ENCODE measurements at regions not wholly inside any gene's neighbourhood (a gene's known extent, or its start where the extent isn't known, plus 50 kb on each side); places are given as distances from the start of the nearest gene placed in this dataset.
"Not testable (repeated sequence)": the region's sequence is repeated elsewhere in the genome, so short reads cannot be mapped to it uniquely, and the experiment has no call there.

DNA sequence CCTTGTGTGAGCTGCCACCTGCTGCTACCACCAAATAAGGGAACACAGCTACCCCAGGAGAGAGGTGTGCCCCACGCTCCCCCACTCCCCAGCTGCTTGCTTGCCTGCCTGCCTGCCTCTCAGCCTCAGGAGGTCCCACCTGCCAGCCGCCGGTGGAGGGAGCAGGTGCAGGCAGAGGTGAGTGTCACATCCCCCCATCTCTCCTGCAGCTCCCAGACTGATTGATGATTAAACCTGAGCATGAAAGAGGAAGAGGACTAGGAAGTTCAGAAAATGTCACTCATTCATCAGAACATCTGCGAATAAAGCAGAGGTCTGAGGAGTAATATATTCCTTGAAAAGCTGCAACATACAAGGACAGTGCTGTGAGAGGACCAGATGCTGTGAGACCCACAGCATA is 58.6 kb upstream of the HIVEP3 start:
- DNase-seq (ENCODE audit: low spot score in 2 of 2) = no peak
- Histone ChIP-seq H3K27me3 (no peaks in the 10 kb centered on the region), H3K36me3 (no peaks in the 10 kb centered on the region), H3K4me3 (no peak overlapping the region), H3K4me1 (no peaks in the 10 kb centered on the region), H3K27ac (no peak overlapping the region), H3K9me3 (no peaks in the 10 kb centered on the region)
- intact Hi-C loops (cut with DNase I) = no loop called here
- TF ChIP-seq, protein P1, sequence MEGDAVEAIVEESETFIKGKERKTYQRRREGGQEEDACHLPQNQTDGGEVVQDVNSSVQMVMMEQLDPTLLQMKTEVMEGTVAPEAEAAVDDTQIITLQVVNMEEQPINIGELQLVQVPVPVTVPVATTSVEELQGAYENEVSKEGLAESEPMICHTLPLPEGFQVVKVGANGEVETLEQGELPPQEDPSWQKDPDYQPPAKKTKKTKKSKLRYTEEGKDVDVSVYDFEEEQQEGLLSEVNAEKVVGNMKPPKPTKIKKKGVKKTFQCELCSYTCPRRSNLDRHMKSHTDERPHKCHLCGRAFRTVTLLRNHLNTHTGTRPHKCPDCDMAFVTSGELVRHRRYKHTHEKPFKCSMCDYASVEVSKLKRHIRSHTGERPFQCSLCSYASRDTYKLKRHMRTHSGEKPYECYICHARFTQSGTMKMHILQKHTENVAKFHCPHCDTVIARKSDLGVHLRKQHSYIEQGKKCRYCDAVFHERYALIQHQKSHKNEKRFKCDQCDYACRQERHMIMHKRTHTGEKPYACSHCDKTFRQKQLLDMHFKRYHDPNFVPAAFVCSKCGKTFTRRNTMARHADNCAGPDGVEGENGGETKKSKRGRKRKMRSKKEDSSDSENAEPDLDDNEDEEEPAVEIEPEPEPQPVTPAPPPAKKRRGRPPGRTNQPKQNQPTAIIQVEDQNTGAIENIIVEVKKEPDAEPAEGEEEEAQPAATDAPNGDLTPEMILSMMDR (IDR thresholded peaks at IDR 0.05) = no peak

DNA sequence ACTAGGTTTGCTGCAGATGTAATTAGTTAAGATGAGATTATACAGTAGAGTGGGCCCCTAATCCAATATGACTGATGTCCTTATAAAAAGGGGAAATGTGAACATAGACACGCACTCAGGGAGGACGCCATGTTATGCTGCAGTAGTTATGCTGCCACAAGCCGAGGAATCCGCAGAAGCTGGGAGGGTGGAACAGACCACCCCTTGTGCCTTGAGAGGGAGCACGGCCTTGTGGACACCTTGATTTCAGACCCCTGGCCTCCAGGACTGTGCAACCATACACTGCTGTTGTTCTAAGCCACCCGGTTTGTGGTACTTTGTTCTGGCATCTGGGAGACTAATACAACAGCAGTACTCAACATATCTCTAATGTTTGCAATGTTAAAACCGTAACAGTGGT is 57.9 kb upstream of the HIVEP3 start:
- TF ChIP-seq, protein P1 (IDR thresholded peaks at IDR 0.05) = no peak
- intact Hi-C loops (cut with DNase I) = no loop called here
- no peak for DNase-seq (ENCODE audit: low spot score in 2 of 2)
- H3K4me1 ChIP-seq = no peaks in the 10 kb centered on the region
- H3K9me3 ChIP-seq = no peaks in the 10 kb centered on the region
- H3K36me3 ChIP-seq = no peaks in the 10 kb centered on the region
- no peak overlapping the region for H3K4me3 ChIP-seq
- no peaks in the 10 kb centered on the region for H3K27me3 ChIP-seq
- no peak overlapping the region for H3K27ac ChIP-seq

DNA sequence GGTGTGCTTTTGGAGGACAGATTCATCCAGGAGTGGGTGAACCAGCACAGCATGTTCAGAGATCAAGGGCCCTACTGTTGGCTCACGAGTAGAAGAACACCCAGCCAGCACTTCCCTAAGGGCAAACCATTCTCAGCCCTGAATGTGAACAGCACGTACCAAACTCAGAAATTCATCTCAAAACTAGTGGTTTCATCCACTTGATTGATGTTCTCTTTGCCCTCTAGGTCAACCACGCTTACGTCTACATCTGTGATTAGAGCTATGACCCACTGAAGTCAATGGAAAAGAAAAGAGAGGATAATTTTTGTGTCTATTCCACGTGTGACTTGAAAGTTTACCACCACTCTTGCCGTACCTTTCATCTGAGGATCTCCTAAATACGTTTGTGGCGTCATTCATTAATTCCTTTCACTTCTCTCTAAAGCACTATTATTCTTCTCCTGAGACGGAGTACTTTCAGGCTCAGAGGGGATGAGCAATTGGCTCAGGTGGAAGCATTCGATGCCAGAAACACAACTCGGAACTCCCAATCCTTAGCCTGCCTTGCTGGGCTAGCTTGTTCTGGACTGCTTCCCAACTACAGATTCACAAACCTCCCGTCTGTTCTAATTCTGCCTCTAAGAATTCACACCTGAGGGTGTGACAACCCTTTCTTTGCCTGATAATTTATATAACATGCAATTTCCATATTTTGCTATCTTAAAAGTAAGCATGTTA is 57.3 kb upstream of the HIVEP3 start:
- H3K36me3 ChIP-seq = no peaks in the 10 kb centered on the region
- H3K4me3 ChIP-seq = no peak overlapping the region
- no peak overlapping the region for H3K27ac ChIP-seq
- H3K9me3 ChIP-seq = no peaks in the 10 kb centered on the region
- no peaks in the 10 kb centered on the region for H3K27me3 ChIP-seq
- intact Hi-C loops (cut with DNase I) = no loop called here
- DNase-seq (ENCODE audit: low spot score in 2 of 2) = no peak
- H3K4me1 ChIP-seq = no peaks in the 10 kb centered on the region
- TF ChIP-seq, protein P1 (IDR thresholded peaks at IDR 0.05) = no peak

DNA sequence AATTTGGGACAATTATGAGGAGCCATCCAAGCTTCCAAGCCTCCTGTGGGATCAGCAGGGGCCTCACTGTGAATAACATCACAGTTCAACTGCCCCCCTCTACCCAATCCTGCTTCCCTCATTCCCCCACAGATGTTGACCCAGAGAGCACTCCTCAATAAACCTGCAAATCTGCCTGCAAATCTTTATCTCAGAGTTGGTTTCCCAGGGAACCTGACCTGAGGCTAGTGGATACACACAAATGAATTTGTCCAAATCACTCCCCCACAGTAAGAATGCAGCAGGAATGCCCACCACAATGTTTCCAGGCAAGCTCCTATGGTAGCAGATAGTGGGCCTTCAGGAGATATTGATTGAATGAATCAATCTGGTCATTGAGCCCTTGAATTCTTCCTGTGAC is 56.4 kb upstream of the HIVEP3 start:
- intact Hi-C loops (cut with DNase I) = no loop called here
- TF ChIP-seq, protein P1 (IDR thresholded peaks at IDR 0.05) = no peak
- no peak overlapping the region for H3K27ac ChIP-seq
- peaks cover 0 to 5% of the 10 kb centered on the region in 2 donors for H3K9me3 ChIP-seq
- no peak overlapping the region for H3K4me3 ChIP-seq
- no peaks in the 10 kb centered on the region for H3K4me1 ChIP-seq
- H3K27me3 ChIP-seq = no peaks in the 10 kb centered on the region
- no peaks in the 10 kb centered on the region for H3K36me3 ChIP-seq
- DNase-seq (ENCODE audit: low spot score in 2 of 2) = no peak

DNA sequence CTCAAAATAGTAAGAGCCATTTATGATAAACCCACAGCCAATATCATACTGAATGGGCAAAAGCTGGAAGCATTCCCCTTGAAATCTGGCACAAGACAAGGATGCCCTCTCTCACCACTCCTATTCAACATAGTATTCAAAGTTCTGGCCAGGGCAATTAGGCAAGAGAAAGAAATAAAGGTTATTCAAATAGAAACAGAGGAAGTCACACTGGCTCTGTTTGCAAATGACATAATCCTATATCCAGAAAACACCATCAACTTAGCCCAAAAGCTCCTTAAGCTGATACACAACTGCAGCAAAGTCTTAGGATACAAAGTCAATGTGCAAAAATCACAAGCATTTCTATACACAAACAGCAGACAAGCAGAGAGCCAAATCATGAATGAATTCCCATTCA is 49.8 kb upstream of the HIVEP3 start:
- intact Hi-C loops (cut with DNase I) = not testable (repeated sequence)

More for the DNA sequence above, 49.8 kb upstream of the HIVEP3 start:
- not testable (repeated sequence) for H3K36me3 ChIP-seq; H3K4me1 ChIP-seq; H3K27me3 ChIP-seq; H3K4me3 ChIP-seq; H3K27ac ChIP-seq; DNase-seq (ENCODE audit: low spot score in 2 of 2)
- peaks cover 0 to 44% of the 10 kb centered on the region in 2 donors for H3K9me3 ChIP-seq
